HEK293 (cell line): ENCODE measurements at regions not wholly inside any gene's neighbourhood (a gene's known extent, or its start where the extent isn't known, plus 50 kb on each side); places are given as distances from the start of the nearest gene placed in this dataset.

Experiments used
- CTCF ChIA-PET: fragments of 350-600 bp; formaldehyde crosslinking; extraction: SDS; loops from one replicate; lab custom pipeline; 2021; ENCODE audit warnings: antibody characterized with exemption; lab: Yijun Ruan, JAX
- POLR2A ChIA-PET: fragments of 300-600 bp; formaldehyde crosslinking; extraction: SDS; loops from one replicate; lab custom pipeline; 2020; ENCODE audit warnings: antibody characterized with exemption, inconsistent platforms; lab: Yijun Ruan, JAX
- H3K27ac ChIP-seq: fragments of 200-500 bp; sonication (Bioruptor generic); 2 replicates; pipeline ENCODE4 v1.5.1; 2014; ENCODE audit warnings: low read depth, low read length, control low read depth, inconsistent platforms; ENCODE audit errors: extremely low read depth
- H3K36me3 ChIP-seq, 2 experiments: fragments of 200-500 bp in 1 of 2; sonication (Bioruptor generic) in 1 of 2; 1 replicate in 1 of 2; 2 replicates in 1 of 2; pipeline ENCODE4 v1.5.1; 2014 to 2017; ENCODE audit warnings: inconsistent platforms in 2 of 2, low read length in 2 of 2; ENCODE audit not compliant: control insufficient read depth in 2 of 2, insufficient read depth in 1 of 2
- H3K4me1 ChIP-seq: fragments of 200-500 bp; sonication (Bioruptor generic); 2 replicates; pipeline ENCODE4 v1.5.1; 2014; ENCODE audit warnings: mild to moderate bottlenecking, low read length, inconsistent platforms; ENCODE audit not compliant: control insufficient read depth, insufficient read depth
- H3K4me3 ChIP-seq: 2 replicates; pipeline ENCODE4 v1.5.1; 2011; ENCODE audit warnings: low read depth, mild to moderate bottlenecking, control low read depth, low read length, moderate library complexity
- H3K9me3 ChIP-seq: fragments of 200-500 bp; sonication (Bioruptor generic); 2 replicates; pipeline ENCODE4 v1.5.1; 2014; ENCODE audit warnings: low read depth, low read length, inconsistent platforms; ENCODE audit not compliant: control insufficient read depth, insufficient read depth
- CTCF ChIP-seq: fragments of 450-650 bp; formaldehyde crosslinking; IDR thresholded peaks from 2 replicates; pipeline ENCODE4 v1.5.1; 2016; ENCODE audit warnings: missing biosample characterization, missing genetic modification characterization
- HOXA7 ChIP-seq: sonication (generic); formaldehyde crosslinking; IDR thresholded peaks from 2 replicates; pipeline ENCODE4 v1.8.1; 2022; ENCODE audit warnings: missing genetic modification reagents, borderline replicate concordance
- HOXD13 ChIP-seq: sonication (generic); formaldehyde crosslinking; IDR thresholded peaks from 2 replicates; pipeline ENCODE4 v1.8.0; 2022; ENCODE audit warnings: missing genetic modification reagents, borderline replicate concordance
- MEIS1 ChIP-seq: sonication (generic); formaldehyde crosslinking; IDR thresholded peaks from 2 replicates; pipeline ENCODE4 v1.8.1; 2022; ENCODE audit warnings: missing genetic modification reagents, mild to moderate bottlenecking, borderline replicate concordance
- SP3 ChIP-seq: fragments of 450-650 bp; formaldehyde crosslinking; IDR thresholded peaks from 2 replicates; pipeline ENCODE4 v1.5.1; 2016; ENCODE audit warnings: missing biosample characterization, missing genetic modification characterization
- ZBTB48 ChIP-seq: fragments of 450-650 bp; formaldehyde crosslinking; IDR thresholded peaks from 2 replicates; pipeline ENCODE4 v1.5.1; 2016; ENCODE audit warnings: missing biosample characterization, missing genetic modification characterization
- ZBTB6 ChIP-seq: fragments of 450-650 bp; formaldehyde crosslinking; IDR thresholded peaks from 2 replicates; pipeline ENCODE4 v1.5.1; 2017; ENCODE audit warnings: missing biosample characterization, missing genetic modification characterization
- ZBTB7A ChIP-seq: fragments of 450-650 bp; formaldehyde crosslinking; IDR thresholded peaks from 2 replicates; pipeline ENCODE4 v1.5.1; 2016; ENCODE audit warnings: low read depth, missing biosample characterization, missing genetic modification characterization
- ZFP69B ChIP-seq: fragments of 450-650 bp; formaldehyde crosslinking; IDR thresholded peaks from 2 replicates; pipeline ENCODE4 v1.5.1; 2016; ENCODE audit warnings: missing biosample characterization, missing genetic modification characterization
- ZNF214 ChIP-seq: fragments of 450-650 bp; formaldehyde crosslinking; IDR thresholded peaks from 2 replicates; pipeline ENCODE4 v1.5.1; 2017; ENCODE audit warnings: missing biosample characterization, mild to moderate bottlenecking, missing genetic modification characterization, borderline replicate concordance
- ZNF26 ChIP-seq: fragments of 450-650 bp; formaldehyde crosslinking; IDR thresholded peaks from 2 replicates; pipeline ENCODE4 v1.5.1; 2016; ENCODE audit warnings: missing biosample characterization, missing genetic modification characterization
- ZNF266 ChIP-seq: fragments of 450-650 bp; formaldehyde crosslinking; IDR thresholded peaks from 2 replicates; pipeline ENCODE4 v1.5.1; 2016; ENCODE audit warnings: missing biosample characterization, missing genetic modification characterization, low read depth
- ZNF274 ChIP-seq, 2 experiments: fragments of 200-500 bp in 1 of 2; fragments of 450-650 bp in 1 of 2; sonication (Bioruptor generic) in 1 of 2; formaldehyde crosslinking in 1 of 2; IDR thresholded peaks; 2 replicates each; pipeline versions ENCODE4 v1.5.1 to v1.6.1; 2014 to 2016; ENCODE audit warnings: borderline replicate concordance in 1 of 2, inconsistent platforms in 1 of 2, low read length in 1 of 2, missing biosample characterization in 1 of 2, missing genetic modification characterization in 1 of 2
- ZNF513 ChIP-seq: fragments of 450-650 bp; IDR thresholded peaks from 2 replicates; pipeline ENCODE4 v1.5.1; 2018; ENCODE audit warnings: missing biosample characterization, missing genetic modification characterization
- ZNF518A ChIP-seq: fragments of 450-650 bp; formaldehyde crosslinking; conservative IDR thresholded peaks from 2 replicates; pipeline ENCODE4 v1.5.1; 2016; ENCODE audit warnings: low read depth, missing biosample characterization, missing genetic modification characterization
- ZNF585B ChIP-seq: fragments of 450-650 bp; formaldehyde crosslinking; IDR thresholded peaks from 2 replicates; pipeline ENCODE4 v1.5.1; 2016; ENCODE audit warnings: missing biosample characterization, missing genetic modification characterization
- ZNF654 ChIP-seq: fragments of 450-650 bp; formaldehyde crosslinking; IDR thresholded peaks from 2 replicates; pipeline ENCODE4 v1.5.1; 2016; ENCODE audit warnings: low read depth, missing biosample characterization, missing genetic modification characterization
- ZNF664 ChIP-seq: fragments of 450-650 bp; formaldehyde crosslinking; IDR thresholded peaks from 2 replicates; pipeline ENCODE4 v1.5.1; 2016; ENCODE audit warnings: missing biosample characterization, missing genetic modification characterization
- ZNF747 ChIP-seq: fragments of 450-650 bp; formaldehyde crosslinking; IDR thresholded peaks from 2 replicates; pipeline ENCODE4 v1.5.1; 2016; ENCODE audit warnings: missing biosample characterization, missing genetic modification characterization
- ZNF785 ChIP-seq: fragments of 450-650 bp; formaldehyde crosslinking; IDR thresholded peaks from 2 replicates; pipeline ENCODE4 v1.5.1; 2016; ENCODE audit warnings: missing biosample characterization, missing genetic modification characterization
- ZSCAN30 ChIP-seq: fragments of 450-650 bp; IDR thresholded peaks from 2 replicates; pipeline ENCODE4 v1.5.1; 2018; ENCODE audit warnings: missing biosample characterization, mild to moderate bottlenecking, missing genetic modification characterization, moderate library complexity

- TF ChIP-seq ZNF518A (tag by site-specific recombination): no peak
- TF ChIP-seq, all 188 proteins: peak for 0
These were observed 333.1 kb upstream of the RASGEF1B start (continued) for GRCh38 chr4:81804849-81805248.

GRCh38 chr4:81802285-81802846, 330.7 kb upstream of the RASGEF1B start:
- Histone ChIP-seq H3K4me3 (no peak overlapping the region), H3K36me3 (no peaks in the 10 kb centered on the region), H3K9me3 (no peaks in the 10 kb centered on the region), H3K27ac (no peak overlapping the region), H3K4me1 (no peaks in the 10 kb centered on the region)
- TF ChIP-seq ZNF274 (IDR thresholded peaks at IDR 0.05; ENCODE audit: low read length) (no peak), ZNF274 (tag by site-specific recombination; IDR thresholded peaks at IDR 0.05; ENCODE audit: borderline replicate concordance) (no peak), CTCF (no peak), ZNF26 (tag by site-specific recombination) (no peak), ZNF654 (tag by site-specific recombination) (no peak), ZNF266 (tag by site-specific recombination) (no peak), ZNF785 (tag by site-specific recombination) (no peak), ZBTB6 (no peak), HOXD13 (CRISPR knock-in tag) (no peak), HOXA7 (CRISPR knock-in tag) (no peak), ZNF664 (no peak), MEIS1 (CRISPR knock-in tag) (no peak), ZNF585B (tag by site-specific recombination) (no peak), ZBTB48 (no peak), ZNF513 (tag by site-specific recombination) (no peak), ZSCAN30 (tag by site-specific recombination) (no peak), ZNF214 (tag by site-specific recombination) (no peak), ZNF747 (tag by site-specific recombination) (no peak), ZBTB7A (tag by site-specific recombination) (no peak), SP3 (tag by site-specific recombination) (no peak), ZFP69B (no peak)
- POLR2A ChIA-PET: no interaction called here
- CTCF ChIA-PET: interaction anchor here (1.1 kb wide), 1 partner anchor 10 kb away, joined by 3 read pairs; no protein-coding TSS in a partner anchor
